ENCODE measurements at regions not wholly inside any gene's neighbourhood (a gene's known extent, or its start where the extent isn't known, plus 50 kb on each side); places are given as distances from the start of the nearest gene placed in this dataset.

DNA sequence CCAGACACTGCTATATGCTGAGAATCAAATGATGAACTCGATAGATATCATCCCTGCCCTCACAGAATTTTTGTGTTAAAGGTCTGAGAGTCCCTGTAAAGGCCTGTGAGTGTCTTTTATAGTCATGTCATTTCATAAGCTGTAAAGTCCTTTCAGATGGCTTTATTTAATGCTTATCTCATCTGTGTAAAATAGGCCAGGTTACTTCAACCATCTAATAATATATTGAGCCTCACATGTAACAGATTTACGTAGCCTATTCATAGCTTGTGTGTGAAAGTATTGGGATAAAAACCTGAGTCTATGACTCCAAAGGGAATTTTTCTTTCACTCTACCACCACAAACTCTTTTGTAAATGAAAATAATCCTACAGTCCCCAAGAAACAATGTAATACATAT lies 672.0 kb upstream of the SYT4 start:
- no peak overlapping the region for H3K27ac ChIP-seq (ENCODE audit: low read length in 2 of 2)
- WGBS (ENCODE audit: insufficient coverage), result no CpG with 5 or more reads among the region's 2 CpGs
- no peaks in the 10 kb centered on the region for H3K27me3 ChIP-seq (replicated peaks in 1 of 4; ENCODE audit: control extremely low read depth in 1 of 4, control insufficient read depth in 3 of 4, insufficient read depth in 4 of 4, low read length in 3 of 4)
- H3K36me3 ChIP-seq (replicated peaks in 1 of 2; ENCODE audit: control extremely low read depth in 1 of 2, control insufficient read depth in 1 of 2, extremely low read depth in 1 of 2, insufficient read depth in 2 of 2, low read length in 1 of 2), result no peaks in the 10 kb centered on the region
- H3K9ac ChIP-seq (ENCODE audit: low read length), result no peak overlapping the region
- no peak overlapping the region for H3K4me3 ChIP-seq (ENCODE audit: control extremely low read depth in 1 of 5, extremely low read depth in 1 of 5, insufficient read depth in 1 of 5, low read depth in 2 of 5, low read length in 4 of 5)
- Mint-ChIP-seq H3K27ac (no peak overlapping the region), H3K4me1 (no peaks in the 10 kb centered on the region), H3K27me3 (no peaks in the 10 kb centered on the region), H3K4me3 (no peak overlapping the region), H3K9me3 (ENCODE audit: insufficient read depth) (no peaks in the 10 kb centered on the region)
- DNase-seq (no peak), ATAC-seq (ENCODE audit: low read depth) (no peak)
- no peak for TF ChIP-seq EZH2 (IDR thresholded peaks at IDR 0.05; ENCODE audit: borderline replicate concordance, insufficient read depth, low read depth, low read length, poor library complexity, severe bottlenecking)
- TF ChIP-seq, protein P1, sequence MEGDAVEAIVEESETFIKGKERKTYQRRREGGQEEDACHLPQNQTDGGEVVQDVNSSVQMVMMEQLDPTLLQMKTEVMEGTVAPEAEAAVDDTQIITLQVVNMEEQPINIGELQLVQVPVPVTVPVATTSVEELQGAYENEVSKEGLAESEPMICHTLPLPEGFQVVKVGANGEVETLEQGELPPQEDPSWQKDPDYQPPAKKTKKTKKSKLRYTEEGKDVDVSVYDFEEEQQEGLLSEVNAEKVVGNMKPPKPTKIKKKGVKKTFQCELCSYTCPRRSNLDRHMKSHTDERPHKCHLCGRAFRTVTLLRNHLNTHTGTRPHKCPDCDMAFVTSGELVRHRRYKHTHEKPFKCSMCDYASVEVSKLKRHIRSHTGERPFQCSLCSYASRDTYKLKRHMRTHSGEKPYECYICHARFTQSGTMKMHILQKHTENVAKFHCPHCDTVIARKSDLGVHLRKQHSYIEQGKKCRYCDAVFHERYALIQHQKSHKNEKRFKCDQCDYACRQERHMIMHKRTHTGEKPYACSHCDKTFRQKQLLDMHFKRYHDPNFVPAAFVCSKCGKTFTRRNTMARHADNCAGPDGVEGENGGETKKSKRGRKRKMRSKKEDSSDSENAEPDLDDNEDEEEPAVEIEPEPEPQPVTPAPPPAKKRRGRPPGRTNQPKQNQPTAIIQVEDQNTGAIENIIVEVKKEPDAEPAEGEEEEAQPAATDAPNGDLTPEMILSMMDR (IDR thresholded peaks at IDR 0.05), result no peak
- peaks cover 0 to 3% (median 0%) of the 10 kb centered on the region in 3 donors for H3K9me3 ChIP-seq (ENCODE audit: control extremely low read depth in 1 of 3, control insufficient read depth in 2 of 3, insufficient read depth in 1 of 3, low read length in 2 of 3)
- no peak overlapping the region for H3K4me2 ChIP-seq (replicated peaks; ENCODE audit: low read depth, low read length, poor library complexity, severe bottlenecking)
- intact Hi-C loops (cut with micrococcal nuclease), result no loop called here
- no peaks in the 10 kb centered on the region for H4K20me1 ChIP-seq (ENCODE audit: control insufficient read depth, insufficient read depth, low read length, poor library complexity, severe bottlenecking)
- peak overlapping the region; percentile 14 for H2AFZ ChIP-seq (ENCODE audit: insufficient read depth, low read depth, low read length, poor library complexity, severe bottlenecking)
- ChIA-PET POLR2A (no interaction called here), CTCF (no interaction called here)
- no peaks in the 10 kb centered on the region for H3K79me2 ChIP-seq (ENCODE audit: control insufficient read depth, insufficient read depth, low read length)
- no peaks in the 10 kb centered on the region for H3K4me1 ChIP-seq (ENCODE audit: control insufficient read depth in 2 of 2, insufficient read depth in 2 of 2, low read length in 2 of 2)

DNA sequence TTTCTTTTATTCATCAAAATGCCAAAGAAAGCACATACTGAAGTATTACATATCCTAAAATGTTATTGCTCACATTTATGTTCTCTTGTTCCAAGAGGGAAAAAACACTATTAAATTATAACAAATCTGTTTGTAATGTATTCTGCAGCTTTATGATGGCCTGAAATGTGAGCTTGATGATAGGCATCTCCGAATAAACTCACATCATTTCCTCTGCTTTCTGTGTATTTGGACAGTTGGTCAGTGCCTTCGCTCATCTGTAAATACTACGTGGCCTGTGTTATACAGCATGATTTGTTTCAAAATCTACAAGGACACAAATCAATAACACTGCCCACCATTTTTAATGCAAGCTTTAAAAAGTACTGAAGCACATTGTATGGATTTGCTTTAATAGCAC lies 672.8 kb upstream of the SYT4 start:
- H3K4me3 ChIP-seq (ENCODE audit: control extremely low read depth in 1 of 5, extremely low read depth in 1 of 5, insufficient read depth in 1 of 5, low read depth in 2 of 5, low read length in 4 of 5), result no peak overlapping the region
- Mint-ChIP-seq H3K27ac (no peak overlapping the region), H3K27me3 (no peaks in the 10 kb centered on the region), H3K4me3 (no peak overlapping the region), H3K4me1 (no peaks in the 10 kb centered on the region), H3K9me3 (ENCODE audit: insufficient read depth) (no peaks in the 10 kb centered on the region)
- H4K20me1 ChIP-seq (ENCODE audit: control insufficient read depth, insufficient read depth, low read length, poor library complexity, severe bottlenecking), result no peaks in the 10 kb centered on the region
- intact Hi-C loops (cut with micrococcal nuclease), result no loop called here
- no peak overlapping the region for H2AFZ ChIP-seq (ENCODE audit: insufficient read depth, low read depth, low read length, poor library complexity, severe bottlenecking)
- no peaks in the 10 kb centered on the region for H3K79me2 ChIP-seq (ENCODE audit: control insufficient read depth, insufficient read depth, low read length)
- no CpG with 5 or more reads among the region's 3 CpGs for WGBS (ENCODE audit: insufficient coverage)
- TF ChIP-seq EZH2 (IDR thresholded peaks at IDR 0.05; ENCODE audit: borderline replicate concordance, insufficient read depth, low read depth, low read length, poor library complexity, severe bottlenecking), result no peak
- TF ChIP-seq, protein P1 (IDR thresholded peaks at IDR 0.05), result no peak
- no peak for ATAC-seq (ENCODE audit: low read depth)
- ChIA-PET CTCF (no interaction called here), POLR2A (no interaction called here)
- H3K4me2 ChIP-seq (replicated peaks; ENCODE audit: low read depth, low read length, poor library complexity, severe bottlenecking), result no peak overlapping the region
- H3K27me3 ChIP-seq (replicated peaks in 1 of 4; ENCODE audit: control extremely low read depth in 1 of 4, control insufficient read depth in 3 of 4, insufficient read depth in 4 of 4, low read length in 3 of 4), result no peaks in the 10 kb centered on the region
- peaks cover 0 to 3% (median 0%) of the 10 kb centered on the region in 3 donors for H3K9me3 ChIP-seq (ENCODE audit: control extremely low read depth in 1 of 3, control insufficient read depth in 2 of 3, insufficient read depth in 1 of 3, low read length in 2 of 3)
- H3K36me3 ChIP-seq (replicated peaks in 1 of 2; ENCODE audit: control extremely low read depth in 1 of 2, control insufficient read depth in 1 of 2, extremely low read depth in 1 of 2, insufficient read depth in 2 of 2, low read length in 1 of 2), result no peaks in the 10 kb centered on the region
- DNase-seq, result no peak
- H3K9ac ChIP-seq (ENCODE audit: low read length), result no peak overlapping the region
- H3K4me1 ChIP-seq (ENCODE audit: control insufficient read depth in 2 of 2, insufficient read depth in 2 of 2, low read length in 2 of 2), result no peaks in the 10 kb centered on the region
- H3K27ac ChIP-seq (ENCODE audit: low read length in 2 of 2), result no peak overlapping the region

Measured in B cell (primary cell).